OCI-LY7 (cell line): ENCODE measurements at regions not wholly inside any gene's neighbourhood (a gene's known extent, or its start where the extent isn't known, plus 50 kb on each side); places are given as distances from the start of the nearest gene placed in this dataset.

ENCODE experiments used
- CTCF ChIP-seq: fragments of 200-600 bp; sonication (generic); conservative IDR thresholded peaks from 2 replicates; pipeline ENCODE4 v1.5.1; 2014; ENCODE audit warnings: mild to moderate bottlenecking, antibody characterized with exemption, low read length, moderate library complexity, mixed read lengths
- EZH2phosphoT487 ChIP-seq: fragments of 200-600 bp; sonication (generic); IDR thresholded peaks from 2 replicates; pipeline ENCODE4 v1.6.1; 2018; ENCODE audit warnings: low read depth, borderline replicate concordance, mild to moderate bottlenecking, mixed run types, antibody characterized with exemption, low read length, moderate library complexity, mixed read lengths

GRCh38 chr1:58418283-58419228, 128.0 kb downstream of the OMA1 start:
- no peak for TF ChIP-seq CTCF
- no peak for TF ChIP-seq EZH2phosphoT487
